GM12878 (cell line): ENCODE measurements at regions not wholly inside any gene's neighbourhood (a gene's known extent, or its start where the extent isn't known, plus 50 kb on each side); places are given as distances from the start of the nearest gene placed in this dataset.

ENCODE experiments used
- ATAC-seq: fragments of 200-7000 bp; cut with Tn5 transposase; 3 replicates; pipeline ENCODE4 v1.9.1; 2020; ENCODE audit warnings: mild to moderate bottlenecking, moderate library complexity
- BruUV-seq: library from RNA; stranded (reverse); fragments of 400-500 nt; replicated peaks from 2 replicates; lab custom pipeline; 2021; lab: Mats Ljungman, UMichigan
- CTCF ChIA-PET: fragments of 300-600 bp; sonication (Branson Sonifier 250); formaldehyde crosslinking; extraction: SDS; loops from one replicate; lab custom pipeline; 2021; ENCODE audit warnings: inconsistent platforms; lab: Yijun Ruan, JAX
- POLR2A ChIA-PET: fragments of 350-600 bp; formaldehyde crosslinking; extraction: SDS; loops from one replicate; lab custom pipeline; 2021; ENCODE audit warnings: inconsistent platforms; lab: Charles Lee
- RAD21 ChIA-PET: fragments of 300-600 bp; sonication (Branson Sonifier 250); formaldehyde crosslinking; loops from one replicate; lab custom pipeline; 2023; ENCODE audit warnings: antibody characterized with exemption; ENCODE audit not compliant: unreplicated experiment; lab: Charles Lee
- SMC1A ChIA-PET: fragments of 300-600 bp; sonication (Branson Sonifier 250); formaldehyde crosslinking; loops from one replicate; lab custom pipeline; 2023; ENCODE audit not compliant: unreplicated experiment, uncharacterized antibody; lab: Charles Lee
- DNase-seq: peaks from one replicate; pipeline ENCODE4 v3.0.0-alpha.2; 2011; ENCODE audit warnings: low read depth, low spot score
- FAIRE-seq: peaks from 3 replicates; lab custom pipeline; 2011; peaks lifted over from hg19 to GRCh38; lab: Jason Lieb, UNC
- H2AFZ ChIP-seq: 2 replicates; pipeline ENCODE4 v1.6.0; 2011; ENCODE audit warnings: low read depth, low read length, control low read depth; ENCODE audit not compliant: control insufficient read depth
- H3K27ac ChIP-seq: 2 replicates; pipeline ENCODE4 v1.5.1; 2011; ENCODE audit warnings: control low read depth; ENCODE audit not compliant: control insufficient read depth, insufficient read depth
- H3K27me3 ChIP-seq, 2 experiments: replicated peaks in 1 of 2; 2 replicates each; pipeline versions ENCODE4 v1.6.0 to v1.6.1; 2011; ENCODE audit warnings: low read length in 1 of 2; ENCODE audit not compliant: control insufficient read depth in 2 of 2, insufficient read depth in 2 of 2
- H3K36me3 ChIP-seq, 2 experiments: 2 replicates each; pipeline ENCODE4 v1.5.1; 2011; ENCODE audit warnings: low read length in 1 of 2; ENCODE audit not compliant: control insufficient read depth in 2 of 2, insufficient read depth in 2 of 2
- H3K4me1 ChIP-seq: 2 replicates; pipeline ENCODE4 v1.6.1; 2011; ENCODE audit warnings: mild to moderate bottlenecking, low read length, moderate library complexity, mixed read lengths; ENCODE audit not compliant: control insufficient read depth, insufficient read depth
- H3K4me2 ChIP-seq: 2 replicates; pipeline ENCODE4 v1.6.0; 2011; ENCODE audit warnings: control low read depth; ENCODE audit not compliant: control insufficient read depth, insufficient read depth
- H3K4me3 ChIP-seq: fragments of 200-600 bp; sonication (generic); 2 replicates; pipeline ENCODE4 v1.5.1; 2016
- H3K79me2 ChIP-seq: 2 replicates; pipeline ENCODE4 v1.6.0; 2011; ENCODE audit warnings: low read length; ENCODE audit not compliant: control insufficient read depth, insufficient read depth
- H3K9ac ChIP-seq: 2 replicates; pipeline ENCODE4 v1.8.0; 2011; ENCODE audit warnings: low read length, control low read depth, mixed read lengths; ENCODE audit not compliant: control insufficient read depth, insufficient read depth
- H3K9me3 ChIP-seq: replicated peaks from 3 replicates; pipeline ENCODE4 v1.5.1; 2011; ENCODE audit warnings: mild to moderate bottlenecking, low read length; ENCODE audit not compliant: control insufficient read depth, insufficient read depth
- H4K20me1 ChIP-seq: 2 replicates; pipeline ENCODE4 v1.6.0; 2011; ENCODE audit not compliant: control insufficient read depth, insufficient read depth
- BMI1 ChIP-seq: fragments of 450-650 bp; IDR thresholded peaks from 2 replicates; pipeline ENCODE4 v1.6.1; 2016; ENCODE audit warnings: mild to moderate bottlenecking, moderate library complexity, borderline replicate concordance
- CBX5 ChIP-seq: sonication (generic); IDR thresholded peaks from 2 replicates; pipeline ENCODE4 v1.6.1; 2016; ENCODE audit warnings: low read depth, moderate library complexity, mild to moderate bottlenecking, inconsistent platforms
- EED ChIP-seq: sonication (generic); IDR thresholded peaks from 2 replicates; pipeline ENCODE4 v1.6.1; 2016; ENCODE audit warnings: antibody characterized with exemption, low read depth
- HDGF ChIP-seq: fragments of 450-650 bp; IDR thresholded peaks from 2 replicates; pipeline ENCODE4 v1.6.1; 2016; ENCODE audit warnings: antibody characterized with exemption
- KAT2A ChIP-seq: conservative IDR thresholded peaks from 2 replicates; pipeline ENCODE4 v1.6.1; 2011; ENCODE audit warnings: low read depth, low read length; ENCODE audit not compliant: control insufficient read depth
- MYC ChIP-seq: IDR thresholded peaks from 2 replicates; pipeline ENCODE4 v1.6.1; 2011; ENCODE audit warnings: mild to moderate bottlenecking, low read length, moderate library complexity, inconsistent platforms; ENCODE audit not compliant: insufficient read depth, insufficient replicate concordance, insufficient read length, severe bottlenecking
- NFXL1 ChIP-seq: fragments of 450-650 bp; IDR thresholded peaks from 2 replicates; pipeline ENCODE4 v1.6.1; 2017; ENCODE audit warnings: antibody characterized with exemption, mild to moderate bottlenecking, borderline replicate concordance
- WGBS: methylation state at CpG from one replicate; pipeline ENCODE4 v1.1.6; 2016; ENCODE audit warnings: low lambda C conversion rate; ENCODE audit not compliant: insufficient replicate concordance, insufficient coverage; ENCODE audit errors: missing lambda C conversion rate; 5-methylcytosine and 5-hydroxymethylcytosine counted together
- in situ Hi-C: fragments of 300-500 bp; cut with MboI; formaldehyde crosslinking; loops from 9 replicates; pipeline ENCODE4 v1.14.3; 2018; ENCODE audit warnings: mixed read lengths
- intact Hi-C: fragments of 100-400 bp; cut with micrococcal nuclease; formaldehyde crosslinking; loops from one replicate; pipeline ENCODE4 v1.14.2; 2022; ENCODE audit not compliant: unreplicated experiment
- TF ChIP-seq, protein P1 (sequence below): fragments of 450-650 bp; IDR thresholded peaks from 2 replicates; pipeline ENCODE4 v1.6.1; 2014; ENCODE audit warnings: mild to moderate bottlenecking
- TF ChIP-seq, protein P2 (sequence below): fragments of 450-650 bp; IDR thresholded peaks from 2 replicates; pipeline ENCODE4 v1.6.1; 2017; ENCODE audit warnings: antibody characterized with exemption, mild to moderate bottlenecking, moderate library complexity

DNA sequence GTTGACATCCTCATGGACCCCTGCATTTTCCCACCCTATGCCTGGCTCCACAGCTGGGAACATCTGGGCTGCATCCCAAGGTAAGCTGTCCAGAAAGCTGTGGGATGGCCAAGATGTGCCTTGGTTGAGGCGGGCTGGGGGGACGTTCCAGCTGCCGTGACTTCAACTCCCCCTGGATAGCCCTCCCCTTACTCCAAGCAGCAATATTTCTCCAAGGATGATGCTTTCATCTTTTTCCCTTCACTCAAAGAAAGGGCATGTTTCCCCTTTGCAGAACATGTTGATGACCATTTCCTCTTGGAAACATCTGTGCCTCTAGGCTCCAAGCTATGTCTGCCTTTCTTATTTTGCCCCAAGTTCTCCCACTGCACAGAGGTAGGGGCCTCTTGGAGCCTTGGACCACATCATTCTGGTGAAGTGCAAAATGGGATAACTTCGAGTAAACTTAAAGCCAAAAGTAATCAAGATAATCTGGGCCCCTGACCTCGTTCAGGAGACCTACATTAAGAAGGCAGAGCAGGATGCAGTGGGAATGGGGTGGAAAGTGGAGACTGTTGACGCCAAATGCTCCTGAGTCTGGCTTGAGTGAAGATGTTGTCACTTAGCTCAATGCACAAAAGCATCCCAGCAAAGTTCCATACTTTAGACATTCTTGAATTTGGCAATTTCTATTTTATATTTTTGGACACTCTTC is 175.2 kb downstream of the GAS1 start:
- Histone ChIP-seq H3K4me3 (no peak overlapping the region), H2AFZ (no peak overlapping the region), H3K9ac (no peak overlapping the region), H3K79me2 (no peaks in the 10 kb centered on the region), H3K27me3 (no peaks in the 10 kb centered on the region; a peak in 1 of 4 replicates), H3K9me3 (no peaks in the 10 kb centered on the region), H3K27ac (no peak overlapping the region), H3K36me3 (no peaks in the 10 kb centered on the region), H3K4me2 (no peak overlapping the region), H3K4me1 (no peaks in the 10 kb centered on the region), H4K20me1 (no peaks in the 10 kb centered on the region)
- FAIRE-seq: no peak
- ChIA-PET POLR2A (no interaction called here), RAD21 (no interaction called here), SMC1A (no interaction called here), CTCF (no interaction called here)
- in situ Hi-C loops: no loop called here
- WGBS: 12% methylated on average over 6 of the region's 6 CpGs
- ATAC-seq: no peak
- DNase-seq: no peak
- intact Hi-C loops: no loop called here
- BruUV-seq: no TSS peak
- TF ChIP-seq KAT2A (no peak), NFXL1 (no peak), HDGF (no peak), MYC (no peak), BMI1 (no peak), EED (no peak), CBX5 (no peak)
- TF ChIP-seq, protein P1, sequence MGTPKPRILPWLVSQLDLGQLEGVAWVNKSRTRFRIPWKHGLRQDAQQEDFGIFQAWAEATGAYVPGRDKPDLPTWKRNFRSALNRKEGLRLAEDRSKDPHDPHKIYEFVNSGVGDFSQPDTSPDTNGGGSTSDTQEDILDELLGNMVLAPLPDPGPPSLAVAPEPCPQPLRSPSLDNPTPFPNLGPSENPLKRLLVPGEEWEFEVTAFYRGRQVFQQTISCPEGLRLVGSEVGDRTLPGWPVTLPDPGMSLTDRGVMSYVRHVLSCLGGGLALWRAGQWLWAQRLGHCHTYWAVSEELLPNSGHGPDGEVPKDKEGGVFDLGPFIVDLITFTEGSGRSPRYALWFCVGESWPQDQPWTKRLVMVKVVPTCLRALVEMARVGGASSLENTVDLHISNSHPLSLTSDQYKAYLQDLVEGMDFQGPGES: no peak
- TF ChIP-seq, protein P2, sequence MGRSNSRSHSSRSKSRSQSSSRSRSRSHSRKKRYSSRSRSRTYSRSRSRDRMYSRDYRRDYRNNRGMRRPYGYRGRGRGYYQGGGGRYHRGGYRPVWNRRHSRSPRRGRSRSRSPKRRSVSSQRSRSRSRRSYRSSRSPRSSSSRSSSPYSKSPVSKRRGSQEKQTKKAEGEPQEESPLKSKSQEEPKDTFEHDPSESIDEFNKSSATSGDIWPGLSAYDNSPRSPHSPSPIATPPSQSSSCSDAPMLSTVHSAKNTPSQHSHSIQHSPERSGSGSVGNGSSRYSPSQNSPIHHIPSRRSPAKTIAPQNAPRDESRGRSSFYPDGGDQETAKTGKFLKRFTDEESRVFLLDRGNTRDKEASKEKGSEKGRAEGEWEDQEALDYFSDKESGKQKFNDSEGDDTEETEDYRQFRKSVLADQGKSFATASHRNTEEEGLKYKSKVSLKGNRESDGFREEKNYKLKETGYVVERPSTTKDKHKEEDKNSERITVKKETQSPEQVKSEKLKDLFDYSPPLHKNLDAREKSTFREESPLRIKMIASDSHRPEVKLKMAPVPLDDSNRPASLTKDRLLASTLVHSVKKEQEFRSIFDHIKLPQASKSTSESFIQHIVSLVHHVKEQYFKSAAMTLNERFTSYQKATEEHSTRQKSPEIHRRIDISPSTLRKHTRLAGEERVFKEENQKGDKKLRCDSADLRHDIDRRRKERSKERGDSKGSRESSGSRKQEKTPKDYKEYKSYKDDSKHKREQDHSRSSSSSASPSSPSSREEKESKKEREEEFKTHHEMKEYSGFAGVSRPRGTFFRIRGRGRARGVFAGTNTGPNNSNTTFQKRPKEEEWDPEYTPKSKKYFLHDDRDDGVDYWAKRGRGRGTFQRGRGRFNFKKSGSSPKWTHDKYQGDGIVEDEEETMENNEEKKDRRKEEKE: no peak
